Activated CD8-positive, alpha-beta T cell treated with anti-CD3 and anti-CD28 coated beads, Interleukin-2, amount 10 ng/mL, durations not matched to agents 7 days and 5 days (primary cell): ENCODE measurements at regions not wholly inside any gene's neighbourhood (a gene's known extent, or its start where the extent isn't known, plus 50 kb on each side); places are given as distances from the start of the nearest gene placed in this dataset.
A peak's percentile ranks its signal among the peaks of the same experiment; 100 is the strongest.

Experiments used
- ATAC-seq: fragments of 150-1000 bp; cut with Tn5 transposase; one replicate; pipeline ENCODE4 v1.10.0; 2021; ENCODE audit warnings: moderate library complexity
- CTCF ChIA-PET: fragments of 350-600 bp; sonication (Branson Sonifier 250); formaldehyde crosslinking; loops from one replicate; lab custom pipeline; 2021; ENCODE audit warnings: antibody characterized with exemption; lab: Charles Lee
- POLR2A ChIA-PET: fragments of 350-600 bp; sonication (Branson Sonifier 250); formaldehyde crosslinking; loops from one replicate; lab custom pipeline; 2021; ENCODE audit warnings: antibody characterized with exemption; lab: Charles Lee
- DNase-seq: peaks from one replicate; pipeline ENCODE4 v3.0.0-alpha.2; 2020
- H3K27ac Mint-ChIP-seq: one replicate; pipeline ENCODE4 v1.8.0; 2021; ENCODE audit warnings: mild to moderate bottlenecking, mixed read lengths
- H3K27me3 Mint-ChIP-seq: one replicate; pipeline ENCODE4 v1.8.0; 2021; ENCODE audit warnings: low read depth, mixed read lengths
- H3K36me3 Mint-ChIP-seq: one replicate; pipeline ENCODE4 v1.8.0; 2021; ENCODE audit warnings: low read depth, mixed read lengths
- H3K4me1 Mint-ChIP-seq: one replicate; pipeline ENCODE4 v1.8.0; 2021; ENCODE audit warnings: low read depth, mixed read lengths
- H3K4me3 Mint-ChIP-seq: one replicate; pipeline ENCODE4 v1.8.0; 2021; ENCODE audit warnings: mild to moderate bottlenecking, mixed read lengths
- H3K9me3 Mint-ChIP-seq: one replicate; pipeline ENCODE4 v1.8.0; 2022; ENCODE audit warnings: mixed read lengths; ENCODE audit not compliant: insufficient read depth

GRCh38 chr13:31081316-31081715 is 80.4 kb downstream of the HSPH1 start:
- ChIA-PET CTCF (no interaction called here), POLR2A (no interaction called here)
- Mint-ChIP-seq H3K27me3 (peaks cover 25% of the 10 kb centered on the region), H3K36me3 (no peaks in the 10 kb centered on the region), H3K4me3 (no peak overlapping the region), H3K4me1 (no peaks in the 10 kb centered on the region), H3K9me3 (no peaks in the 10 kb centered on the region), H3K27ac (no peak overlapping the region)
- ATAC-seq = no peak
- DNase-seq = no peak

- POLR2A ChIA-PET = no interaction called here
- no peak for DNase-seq
- CTCF ChIA-PET = interaction anchor here (0.6 kb wide), 1 partner anchor 178 kb away, joined by 3 read pairs; no protein-coding TSS in a partner anchor
- no peaks in the 10 kb centered on the region for H3K36me3 Mint-ChIP-seq
- no peak for ATAC-seq
- H3K9me3 Mint-ChIP-seq = no peaks in the 10 kb centered on the region
- H3K27me3 Mint-ChIP-seq = peaks cover 10% of the 10 kb centered on the region
- H3K4me3 Mint-ChIP-seq = no peak overlapping the region
- peaks cover 12% of the 10 kb centered on the region for H3K4me1 Mint-ChIP-seq
- H3K27ac Mint-ChIP-seq = no peak overlapping the region
These were observed 86.9 kb downstream of the HSPH1 start for GRCh38 chr13:31074756-31075155.

DNA sequence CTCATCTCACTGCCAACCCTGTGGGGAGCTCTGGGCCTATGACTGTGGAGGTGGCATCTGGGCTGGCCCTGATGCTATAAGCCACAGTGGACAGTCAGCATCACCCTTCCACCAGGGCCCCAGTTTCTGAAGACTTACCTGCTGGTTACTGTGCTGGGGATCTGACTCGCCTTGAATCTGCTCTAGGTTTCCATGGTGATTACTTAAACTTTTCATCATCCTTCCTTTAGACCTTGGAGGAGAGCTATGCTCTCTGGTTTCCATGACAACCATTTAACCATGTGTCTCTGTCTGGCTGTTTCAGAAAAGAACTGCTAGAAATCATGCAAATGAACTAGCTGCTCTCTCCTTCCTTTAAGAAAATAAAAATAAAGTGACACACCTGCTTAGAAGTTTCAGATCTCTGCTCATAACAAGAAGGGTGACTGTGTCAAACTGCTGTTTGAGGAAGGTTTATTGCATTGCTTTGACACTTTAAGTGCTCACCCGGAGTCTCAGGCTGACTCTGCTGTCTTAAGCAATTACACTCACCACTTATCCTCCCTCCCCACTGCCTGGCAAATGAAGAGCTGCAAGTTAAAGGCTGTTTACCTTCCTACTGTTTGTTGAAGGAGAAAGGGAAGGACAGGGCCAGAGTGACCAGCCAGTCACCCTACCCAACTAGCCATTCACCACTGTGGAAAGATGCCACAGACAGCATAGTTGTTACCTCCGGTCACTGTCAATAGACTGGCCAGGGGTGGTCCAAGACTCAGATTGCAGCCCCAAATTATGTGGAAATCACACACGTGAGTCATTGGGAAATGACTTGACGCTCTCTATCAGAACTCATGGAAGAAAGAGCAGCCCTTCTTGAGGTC is 87.6 kb downstream of the HSPH1 start:
- H3K36me3 Mint-ChIP-seq = no peaks in the 10 kb centered on the region
- H3K27me3 Mint-ChIP-seq = peaks cover 10% of the 10 kb centered on the region
- ATAC-seq (peak; percentile 74), DNase-seq (no peak)
- ChIA-PET CTCF (interaction anchor here (0.6 to 0.7 kb wide), 2 partner anchors 29 to 177 kb away, joined by 3 read pairs; no protein-coding TSS in a partner anchor), POLR2A (no interaction called here)
- no peaks in the 10 kb centered on the region for H3K9me3 Mint-ChIP-seq
- H3K4me3 Mint-ChIP-seq = no peak overlapping the region
- H3K4me1 Mint-ChIP-seq = peaks cover 12% of the 10 kb centered on the region
- no peak overlapping the region for H3K27ac Mint-ChIP-seq

- no peaks in the 10 kb centered on the region for H3K36me3 Mint-ChIP-seq
- ATAC-seq = no peak
- DNase-seq = no peak
- POLR2A ChIA-PET = no interaction called here
- H3K9me3 Mint-ChIP-seq = no peaks in the 10 kb centered on the region
- H3K27ac Mint-ChIP-seq = no peak overlapping the region
- peaks cover 12% of the 10 kb centered on the region for H3K4me1 Mint-ChIP-seq
- H3K4me3 Mint-ChIP-seq = no peak overlapping the region
- peaks cover 12% of the 10 kb centered on the region for H3K27me3 Mint-ChIP-seq
- CTCF ChIA-PET = interaction anchor here (0.6 kb wide), 1 partner anchor 52 kb away, joined by 3 read pairs; no protein-coding TSS in a partner anchor
These were observed 89.7 kb downstream of the HSPH1 start for GRCh38 chr13:31072041-31072440.

DNA sequence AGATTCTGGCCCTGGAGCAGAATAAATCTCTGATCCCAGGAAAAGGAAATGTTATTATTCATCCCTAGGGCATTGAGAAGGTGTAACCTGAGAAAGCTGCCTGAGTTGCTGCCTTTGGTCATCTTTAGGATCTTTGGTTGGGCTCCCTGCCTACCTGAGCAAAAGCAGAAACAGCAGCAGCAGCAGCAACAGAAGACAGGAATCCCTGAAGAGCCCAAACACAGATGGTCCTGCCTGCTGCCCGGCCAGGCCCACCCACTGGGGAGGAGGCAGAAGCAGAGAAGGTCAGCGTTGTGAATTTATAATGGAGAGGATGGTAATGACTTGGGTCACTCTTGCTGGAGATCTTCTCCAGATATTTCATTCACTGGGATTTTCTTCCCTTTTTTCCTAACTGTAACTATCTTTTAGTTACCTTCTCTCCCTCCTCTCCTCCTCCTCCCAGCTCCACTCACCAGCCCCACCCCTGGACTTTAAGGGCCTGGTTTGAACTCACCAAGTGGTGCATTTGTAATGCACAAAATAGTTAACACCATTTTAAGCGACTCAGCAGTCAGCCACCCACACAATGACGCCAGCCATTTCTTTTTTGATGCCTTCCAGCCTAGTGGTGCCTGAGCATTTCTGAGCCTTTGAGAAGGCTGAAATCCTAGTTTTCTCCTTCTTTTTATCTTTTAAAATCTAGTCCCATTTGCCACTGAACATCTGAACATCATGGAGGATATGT is 91.7 kb downstream of the HSPH1 start:
- Mint-ChIP-seq H3K4me3 (no peak overlapping the region), H3K9me3 (no peaks in the 10 kb centered on the region), H3K4me1 (peaks cover 11% of the 10 kb centered on the region), H3K36me3 (no peaks in the 10 kb centered on the region), H3K27ac (no peak overlapping the region), H3K27me3 (peaks cover 8% of the 10 kb centered on the region)
- DNase-seq (no peak), ATAC-seq (no peak)
- ChIA-PET CTCF (interaction anchor here (1.0 kb wide), 1 partner anchor 25 kb away, joined by 3 read pairs; no protein-coding TSS in a partner anchor), POLR2A (no interaction called here)

GRCh38 chr13:31068119-31068423 is 93.6 kb downstream of the HSPH1 start:
- Mint-ChIP-seq H3K4me3 (no peak overlapping the region), H3K27me3 (peaks cover 17% of the 10 kb centered on the region), H3K27ac (no peak overlapping the region), H3K9me3 (no peaks in the 10 kb centered on the region), H3K4me1 (no peaks in the 10 kb centered on the region), H3K36me3 (peaks cover 2% of the 10 kb centered on the region)
- ChIA-PET CTCF (no interaction called here), POLR2A (no interaction called here)
- DNase-seq = no peak
- ATAC-seq = no peak

DNA sequence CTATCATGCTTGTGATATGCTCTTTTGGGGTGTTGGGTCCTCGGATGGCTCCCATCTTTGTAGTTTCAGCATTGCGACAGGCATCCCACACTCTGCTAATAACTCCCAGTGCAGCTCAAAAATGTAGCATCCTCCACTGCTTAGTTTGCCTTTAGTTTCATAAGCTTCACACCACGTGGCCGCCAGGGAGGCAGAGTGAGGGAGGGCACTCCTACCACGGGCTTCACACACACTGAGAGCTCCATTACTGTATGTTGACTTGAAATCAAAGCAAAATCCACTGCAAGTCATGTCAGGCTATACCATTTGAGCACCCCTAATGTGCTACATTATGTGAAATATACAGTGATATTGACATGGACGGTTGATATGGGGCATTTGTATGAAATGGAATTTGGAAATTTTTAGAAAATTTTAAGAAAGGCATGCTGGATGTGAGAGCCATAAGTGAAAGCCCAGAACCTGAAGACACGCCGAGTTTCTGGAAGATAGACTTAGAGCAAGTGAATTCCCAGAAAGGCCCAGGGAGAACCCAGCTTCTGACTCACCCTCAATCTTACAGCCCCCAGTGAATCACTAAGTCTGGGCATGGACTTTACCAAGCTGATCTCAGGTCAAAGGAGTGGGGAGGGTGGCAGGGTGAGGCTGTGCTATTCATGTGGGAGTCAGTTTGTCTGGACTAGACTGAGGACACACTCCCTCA is 94.1 kb downstream of the HSPH1 start:
- Mint-ChIP-seq H3K4me3 (no peak overlapping the region), H3K9me3 (no peaks in the 10 kb centered on the region), H3K27me3 (peaks cover 20% of the 10 kb centered on the region), H3K4me1 (no peaks in the 10 kb centered on the region), H3K27ac (no peak overlapping the region), H3K36me3 (peaks cover 2% of the 10 kb centered on the region)
- CTCF ChIA-PET = interaction anchor here (1.1 kb wide), 1 partner anchor 18 kb away, joined by 3 read pairs; no protein-coding TSS in a partner anchor
- POLR2A ChIA-PET = no interaction called here
- ATAC-seq (no peak), DNase-seq (no peak)

- Mint-ChIP-seq H3K4me3 (no peak overlapping the region), H3K36me3 (peaks cover 2% of the 10 kb centered on the region), H3K9me3 (no peaks in the 10 kb centered on the region), H3K4me1 (no peaks in the 10 kb centered on the region), H3K27ac (no peak overlapping the region), H3K27me3 (peaks cover 37% of the 10 kb centered on the region)
- ATAC-seq (no peak), DNase-seq (no peak)
- POLR2A ChIA-PET = no interaction called here
- CTCF ChIA-PET = interaction anchor here (1.0 kb wide), 1 partner anchor 15 kb away, joined by 3 read pairs; no protein-coding TSS in a partner anchor
These were observed 97.1 kb downstream of the HSPH1 start for GRCh38 chr13:31064636-31065035.

DNA sequence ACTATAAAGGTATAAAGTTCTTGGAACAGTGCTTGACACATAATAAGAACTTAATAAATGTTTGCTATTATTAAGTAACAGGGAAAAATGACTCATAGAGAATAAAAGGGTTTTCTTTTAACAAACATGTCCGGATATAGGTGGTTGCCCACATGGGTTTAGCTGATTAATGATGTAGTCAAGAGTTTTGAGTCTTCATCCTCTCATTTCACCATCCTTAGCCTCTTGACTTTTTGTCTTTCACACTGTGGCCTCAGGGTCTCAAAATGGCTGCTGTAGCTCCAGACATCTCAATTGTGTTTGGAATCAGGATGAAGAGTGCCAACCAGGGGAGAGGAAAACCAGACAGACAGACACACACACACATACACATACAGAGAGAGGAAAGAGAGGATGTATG is 97.9 kb downstream of the HSPH1 start:
- DNase-seq = no peak
- Mint-ChIP-seq H3K36me3 (peaks cover 2% of the 10 kb centered on the region), H3K4me1 (no peaks in the 10 kb centered on the region), H3K27me3 (peaks cover 37% of the 10 kb centered on the region), H3K9me3 (no peaks in the 10 kb centered on the region), H3K27ac (no peak overlapping the region), H3K4me3 (no peak overlapping the region)
- ATAC-seq = no peak
- CTCF ChIA-PET = no interaction called here
- POLR2A ChIA-PET = no interaction called here

DNA sequence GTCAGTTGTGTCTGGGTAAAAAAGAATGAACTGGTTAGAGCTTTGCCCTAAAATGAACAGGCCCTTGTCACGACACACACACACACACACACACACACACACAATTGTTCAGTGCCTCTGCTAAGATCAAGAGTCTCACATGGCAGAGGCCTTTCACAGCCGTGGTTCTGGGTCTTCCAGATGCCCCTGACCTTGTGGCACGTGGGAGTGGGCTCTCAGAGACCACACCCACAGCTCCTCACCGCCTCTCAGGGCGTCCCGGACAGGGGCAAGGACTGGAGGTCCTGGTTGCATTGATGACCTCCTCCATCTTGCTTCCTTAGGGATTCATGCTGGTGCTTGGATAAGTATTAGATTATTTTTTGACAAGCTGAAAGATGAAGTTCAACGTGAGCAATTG is 101.0 kb downstream of the HSPH1 start:
- DNase-seq (no peak), ATAC-seq (no peak)
- Mint-ChIP-seq H3K27me3 (peaks cover 29% of the 10 kb centered on the region), H3K9me3 (no peaks in the 10 kb centered on the region), H3K36me3 (peaks cover 2% of the 10 kb centered on the region), H3K4me1 (no peaks in the 10 kb centered on the region), H3K4me3 (no peak overlapping the region), H3K27ac (no peak overlapping the region)
- ChIA-PET POLR2A (no interaction called here), CTCF (interaction anchor here (0.7 kb wide), 1 partner anchor 81 kb away, joined by 3 read pairs; no protein-coding TSS in a partner anchor)

GRCh38 chr13:31060220-31060619 is 101.5 kb downstream of the HSPH1 start:
- H3K36me3 Mint-ChIP-seq = peaks cover 2% of the 10 kb centered on the region
- DNase-seq (no peak), ATAC-seq (no peak)
- peaks cover 29% of the 10 kb centered on the region for H3K27me3 Mint-ChIP-seq
- no peak overlapping the region for H3K27ac Mint-ChIP-seq
- ChIA-PET POLR2A (no interaction called here), CTCF (interaction anchor here (0.7 kb wide), 1 partner anchor 81 kb away, joined by 3 read pairs; no protein-coding TSS in a partner anchor)
- H3K9me3 Mint-ChIP-seq = no peaks in the 10 kb centered on the region
- H3K4me1 Mint-ChIP-seq = no peaks in the 10 kb centered on the region
- H3K4me3 Mint-ChIP-seq = no peak overlapping the region
